ENCODE measurements at regions not wholly inside any gene's neighbourhood (a gene's known extent, or its start where the extent isn't known, plus 50 kb on each side); places are given as distances from the start of the nearest gene placed in this dataset.

- dilution Hi-C loops (cut with MboI; ENCODE audit: extremely low pct_ligation_motif_present, low sequenced_read_pairs) = no loop called here
- no peak overlapping the region for H3K27ac ChIP-seq (ENCODE audit: control insufficient read depth, insufficient read depth, low read length)
- H3K27me3 ChIP-seq (ENCODE audit: control insufficient read depth, extremely low read depth, insufficient read depth, low read length) = no peaks in the 10 kb centered on the region
- no peak overlapping the region for H3K4me3 ChIP-seq (ENCODE audit: control insufficient read depth in 2 of 3, extremely low read depth in 1 of 3, insufficient read depth in 2 of 3, low read depth in 1 of 3, low read length in 3 of 3)
- H3K4me2 ChIP-seq (ENCODE audit: control insufficient read depth, extremely low read depth, insufficient read depth, low read depth, low read length) = no peak overlapping the region
- TF ChIP-seq EZH2 (IDR thresholded peaks at IDR 0.05; ENCODE audit: low read length) = no peak
- TF ChIP-seq CTCF (optimal IDR thresholded peaks at IDR 0.05 in 1 of 3, IDR thresholded peaks at IDR 0.05 in 1 of 3, conservative IDR thresholded peaks at IDR 0.05 in 1 of 3; ENCODE audit: extremely low read depth in 1 of 3, insufficient read depth in 2 of 3, low read length in 3 of 3) = no peak
- no peak overlapping the region for H3K9ac ChIP-seq (ENCODE audit: control insufficient read depth, extremely low read depth, insufficient read depth, low read length)
- no peaks in the 10 kb centered on the region for H3K9me3 ChIP-seq (ENCODE audit: control insufficient read depth, low read depth, low read length)
- no peaks in the 10 kb centered on the region for H3K79me2 ChIP-seq (ENCODE audit: control insufficient read depth, insufficient read depth, low read length)
- no peaks in the 10 kb centered on the region for H3K36me3 ChIP-seq (ENCODE audit: control insufficient read depth in 2 of 2, extremely low read depth in 1 of 2, insufficient read depth in 2 of 2, low read length in 2 of 2)
- no peaks in the 10 kb centered on the region for H3K9me1 ChIP-seq (ENCODE audit: control insufficient read depth, extremely low read depth, insufficient read depth, low read length)
- no peaks in the 10 kb centered on the region for H4K20me1 ChIP-seq (ENCODE audit: control insufficient read depth, extremely low read depth, insufficient read depth, low read length)
- no peak for DNase-seq (ENCODE audit: low read depth, low spot score)
- no peak overlapping the region for H2AFZ ChIP-seq (ENCODE audit: control insufficient read depth, low read length)
- no peak for FAIRE-seq
- no peaks in the 10 kb centered on the region for H3K4me1 ChIP-seq (ENCODE audit: control insufficient read depth, extremely low read depth, insufficient read depth, low read length)
Observed at GRCh38 chr4:43356786-43357185, 464.3 kb downstream of the GRXCR1 start.

DNA sequence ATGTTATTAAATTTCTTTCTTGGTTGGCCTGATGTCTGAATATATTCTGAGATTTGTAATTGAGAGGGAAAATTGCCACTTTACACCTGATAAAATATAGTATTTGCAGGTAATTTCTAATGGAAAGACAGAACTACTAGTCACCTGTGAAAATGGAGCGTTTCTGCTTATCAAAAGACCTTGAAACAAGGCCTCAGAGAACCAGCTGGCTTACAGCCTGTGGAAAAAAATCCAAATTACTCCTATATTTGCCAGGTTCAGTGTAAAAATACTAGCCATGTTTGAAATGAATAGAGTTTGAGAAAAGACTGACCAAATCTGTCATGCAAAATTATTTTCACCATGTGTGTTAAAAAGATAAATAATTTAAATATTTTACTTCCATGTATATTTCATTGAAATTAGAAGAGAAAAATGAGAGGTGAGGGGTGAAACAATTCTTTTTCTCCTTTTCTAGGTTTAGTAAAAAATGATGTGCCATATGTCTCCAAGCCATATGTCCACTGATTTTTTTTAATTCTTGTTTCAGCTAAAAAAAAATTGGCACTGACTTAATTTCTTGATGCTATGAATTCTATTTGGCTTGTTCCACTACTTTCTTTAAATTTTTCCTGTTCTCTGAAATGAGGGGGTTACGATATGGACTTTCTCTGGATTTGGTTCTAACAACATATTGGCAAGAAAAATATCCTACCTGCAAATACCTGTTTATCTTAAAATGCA, 464.9 kb downstream of the GRXCR1 start:
- Histone ChIP-seq H3K4me2 (ENCODE audit: control insufficient read depth, extremely low read depth, insufficient read depth, low read depth, low read length) (no peak overlapping the region), H3K27ac (ENCODE audit: control insufficient read depth, insufficient read depth, low read length) (no peak overlapping the region), H3K27me3 (ENCODE audit: control insufficient read depth, extremely low read depth, insufficient read depth, low read length) (no peaks in the 10 kb centered on the region), H3K4me1 (ENCODE audit: control insufficient read depth, extremely low read depth, insufficient read depth, low read length) (no peaks in the 10 kb centered on the region), H2AFZ (ENCODE audit: control insufficient read depth, low read length) (no peak overlapping the region), H3K4me3 (ENCODE audit: control insufficient read depth in 2 of 3, extremely low read depth in 1 of 3, insufficient read depth in 2 of 3, low read depth in 1 of 3, low read length in 3 of 3) (no peak overlapping the region), H3K9me1 (ENCODE audit: control insufficient read depth, extremely low read depth, insufficient read depth, low read length) (no peaks in the 10 kb centered on the region), H3K9me3 (ENCODE audit: control insufficient read depth, low read depth, low read length) (no peaks in the 10 kb centered on the region), H4K20me1 (ENCODE audit: control insufficient read depth, extremely low read depth, insufficient read depth, low read length) (no peaks in the 10 kb centered on the region), H3K9ac (ENCODE audit: control insufficient read depth, extremely low read depth, insufficient read depth, low read length) (no peak overlapping the region), H3K36me3 (ENCODE audit: control insufficient read depth in 2 of 2, extremely low read depth in 1 of 2, insufficient read depth in 2 of 2, low read length in 2 of 2) (no peaks in the 10 kb centered on the region), H3K79me2 (ENCODE audit: control insufficient read depth, insufficient read depth, low read length) (no peaks in the 10 kb centered on the region)
- no peak for TF ChIP-seq EZH2 (IDR thresholded peaks at IDR 0.05; ENCODE audit: low read length)
- TF ChIP-seq CTCF (optimal IDR thresholded peaks at IDR 0.05 in 1 of 3, IDR thresholded peaks at IDR 0.05 in 1 of 3, conservative IDR thresholded peaks at IDR 0.05 in 1 of 3; ENCODE audit: extremely low read depth in 1 of 3, insufficient read depth in 2 of 3, low read length in 3 of 3) = no peak
- FAIRE-seq = no peak
- DNase-seq (ENCODE audit: low read depth, low spot score) = no peak
- dilution Hi-C loops (cut with MboI; ENCODE audit: extremely low pct_ligation_motif_present, low sequenced_read_pairs) = no loop called here

Data from keratinocyte (primary cell).